ENCODE measurements at regions not wholly inside any gene's neighbourhood (a gene's known extent, or its start where the extent isn't known, plus 50 kb on each side); places are given as distances from the start of the nearest gene placed in this dataset.

GRCh38 chr16:16890964-16891363 lies 512.0 kb downstream of the NPIPA7 start:
- Histone ChIP-seq H3K4me1 (ENCODE audit: control insufficient read depth, insufficient read depth, low read length) (no peaks in the 10 kb centered on the region), H3K27ac (ENCODE audit: extremely low read depth, low read depth, low read length) (no peak overlapping the region), H3K36me3 (ENCODE audit: control insufficient read depth in 2 of 2, insufficient read depth in 1 of 2, low read length in 2 of 2) (no peaks in the 10 kb centered on the region), H3K9me3 (ENCODE audit: control insufficient read depth, insufficient read depth, low read depth, low read length) (no peaks in the 10 kb centered on the region), H3K4me3 (ENCODE audit: low read depth, low read length) (no peak overlapping the region)
- TF ChIP-seq ZSCAN4 (tag by site-specific recombination; IDR thresholded peaks at IDR 0.05) = no peak
- TF ChIP-seq PBX3 (CRISPR knock-in tag; IDR thresholded peaks at IDR 0.05) = no peak
- TF ChIP-seq ZNF394 (tag by site-specific recombination; IDR thresholded peaks at IDR 0.05; ENCODE audit: borderline replicate concordance) = no peak
- ChIA-PET POLR2A (no interaction called here), CTCF (interaction anchor here (0.6 kb wide), 1 partner anchor 357 kb away, joined by 3 read pairs; no protein-coding TSS in a partner anchor)

DNA sequence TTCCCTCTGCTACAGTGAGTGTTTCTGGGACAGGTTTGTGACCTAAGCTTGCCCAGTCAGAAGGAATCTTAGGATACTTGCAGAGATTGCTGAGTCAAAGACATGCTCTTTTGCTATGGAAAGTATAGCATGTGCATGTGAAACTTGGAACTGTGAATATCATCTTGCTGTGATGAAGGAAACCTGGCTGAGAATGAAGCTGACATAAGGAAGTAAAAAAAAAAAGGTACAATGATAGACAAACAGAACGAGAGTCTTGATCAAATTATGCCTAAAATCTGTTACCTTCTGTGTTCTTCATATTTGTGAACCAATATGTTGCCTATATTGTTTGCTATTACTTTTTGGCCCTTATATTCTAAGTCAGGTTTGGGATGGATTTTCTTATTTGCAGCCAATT lies 525.7 kb downstream of the NPIPA7 start:
- CTCF ChIA-PET = no interaction called here

More for the DNA sequence above, 525.7 kb downstream of the NPIPA7 start:
- no peak overlapping the region for H3K4me3 ChIP-seq (ENCODE audit: low read depth, low read length)
- H3K36me3 ChIP-seq (ENCODE audit: control insufficient read depth in 2 of 2, insufficient read depth in 1 of 2, low read length in 2 of 2) = no peaks in the 10 kb centered on the region
- H3K9me3 ChIP-seq (ENCODE audit: control insufficient read depth, insufficient read depth, low read depth, low read length) = no peaks in the 10 kb centered on the region
- H3K27ac ChIP-seq (ENCODE audit: extremely low read depth, low read depth, low read length) = no peak overlapping the region
- TF ChIP-seq, protein P1, sequence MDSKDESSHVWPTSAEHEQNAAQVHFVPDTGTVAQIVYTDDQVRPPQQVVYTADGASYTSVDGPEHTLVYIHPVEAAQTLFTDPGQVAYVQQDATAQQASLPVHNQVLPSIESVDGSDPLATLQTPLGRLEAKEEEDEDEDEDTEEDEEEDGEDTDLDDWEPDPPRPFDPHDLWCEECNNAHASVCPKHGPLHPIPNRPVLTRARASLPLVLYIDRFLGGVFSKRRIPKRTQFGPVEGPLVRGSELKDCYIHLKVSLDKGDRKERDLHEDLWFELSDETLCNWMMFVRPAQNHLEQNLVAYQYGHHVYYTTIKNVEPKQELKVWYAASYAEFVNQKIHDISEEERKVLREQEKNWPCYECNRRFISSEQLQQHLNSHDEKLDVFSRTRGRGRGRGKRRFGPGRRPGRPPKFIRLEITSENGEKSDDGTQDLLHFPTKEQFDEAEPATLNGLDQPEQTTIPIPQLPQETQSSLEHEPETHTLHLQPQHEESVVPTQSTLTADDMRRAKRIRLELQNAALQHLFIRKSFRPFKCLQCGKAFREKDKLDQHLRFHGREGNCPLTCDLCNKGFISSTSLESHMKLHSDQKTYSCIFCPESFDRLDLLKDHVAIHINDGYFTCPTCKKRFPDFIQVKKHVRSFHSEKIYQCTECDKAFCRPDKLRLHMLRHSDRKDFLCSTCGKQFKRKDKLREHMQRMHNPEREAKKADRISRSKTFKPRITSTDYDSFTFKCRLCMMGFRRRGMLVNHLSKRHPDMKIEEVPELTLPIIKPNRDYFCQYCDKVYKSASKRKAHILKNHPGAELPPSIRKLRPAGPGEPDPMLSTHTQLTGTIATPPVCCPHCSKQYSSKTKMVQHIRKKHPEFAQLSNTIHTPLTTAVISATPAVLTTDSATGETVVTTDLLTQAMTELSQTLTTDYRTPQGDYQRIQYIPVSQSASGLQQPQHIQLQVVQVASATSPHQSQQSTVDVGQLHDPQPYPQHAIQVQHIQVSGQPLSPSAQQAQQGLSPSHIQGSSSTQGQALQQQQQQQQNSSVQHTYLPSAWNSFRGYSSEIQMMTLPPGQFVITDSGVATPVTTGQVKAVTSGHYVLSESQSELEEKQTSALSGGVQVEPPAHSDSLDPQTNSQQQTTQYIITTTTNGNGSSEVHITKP (tag by site-specific recombination; IDR thresholded peaks at IDR 0.05) = no peak
- no peak for TF ChIP-seq ZSCAN30 (tag by site-specific recombination; IDR thresholded peaks at IDR 0.05)
- TF ChIP-seq ZBTB10 (tag by site-specific recombination; IDR thresholded peaks at IDR 0.05) = no peak
- no peak for TF ChIP-seq KLF8 (tag by site-specific recombination; IDR thresholded peaks at IDR 0.05)
- TF ChIP-seq ZNF658 (tag by site-specific recombination; IDR thresholded peaks at IDR 0.05) = no peak
- TF ChIP-seq ZNF660 (tag by site-specific recombination; IDR thresholded peaks at IDR 0.05) = no peak
- TF ChIP-seq ZNF114 (tag by site-specific recombination; IDR thresholded peaks at IDR 0.05) = no peak
- no peak for TF ChIP-seq ZNF121 (tag by site-specific recombination; IDR thresholded peaks at IDR 0.05)
- no peak for TF ChIP-seq ZSCAN4 (tag by site-specific recombination; IDR thresholded peaks at IDR 0.05)
- TF ChIP-seq ZSCAN16 (tag by site-specific recombination; IDR thresholded peaks at IDR 0.05) = no peak
- no peak for TF ChIP-seq ZFP3 (tag by site-specific recombination; IDR thresholded peaks at IDR 0.05; ENCODE audit: low read depth)
- TF ChIP-seq, protein P2, sequence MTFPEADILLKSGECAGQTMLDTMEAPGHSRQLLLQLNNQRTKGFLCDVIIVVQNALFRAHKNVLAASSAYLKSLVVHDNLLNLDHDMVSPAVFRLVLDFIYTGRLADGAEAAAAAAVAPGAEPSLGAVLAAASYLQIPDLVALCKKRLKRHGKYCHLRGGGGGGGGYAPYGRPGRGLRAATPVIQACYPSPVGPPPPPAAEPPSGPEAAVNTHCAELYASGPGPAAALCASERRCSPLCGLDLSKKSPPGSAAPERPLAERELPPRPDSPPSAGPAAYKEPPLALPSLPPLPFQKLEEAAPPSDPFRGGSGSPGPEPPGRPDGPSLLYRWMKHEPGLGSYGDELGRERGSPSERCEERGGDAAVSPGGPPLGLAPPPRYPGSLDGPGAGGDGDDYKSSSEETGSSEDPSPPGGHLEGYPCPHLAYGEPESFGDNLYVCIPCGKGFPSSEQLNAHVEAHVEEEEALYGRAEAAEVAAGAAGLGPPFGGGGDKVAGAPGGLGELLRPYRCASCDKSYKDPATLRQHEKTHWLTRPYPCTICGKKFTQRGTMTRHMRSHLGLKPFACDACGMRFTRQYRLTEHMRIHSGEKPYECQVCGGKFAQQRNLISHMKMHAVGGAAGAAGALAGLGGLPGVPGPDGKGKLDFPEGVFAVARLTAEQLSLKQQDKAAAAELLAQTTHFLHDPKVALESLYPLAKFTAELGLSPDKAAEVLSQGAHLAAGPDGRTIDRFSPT (tag by site-specific recombination; IDR thresholded peaks at IDR 0.05) = no peak
- no peak for TF ChIP-seq ZNF623 (tag by site-specific recombination; IDR thresholded peaks at IDR 0.05)
- TF ChIP-seq ZNF654 (tag by site-specific recombination; IDR thresholded peaks at IDR 0.05; ENCODE audit: low read depth) = no peak
- no peak for TF ChIP-seq ZNF155 (tag by site-specific recombination; IDR thresholded peaks at IDR 0.05)
- TF ChIP-seq ZNF416 (tag by site-specific recombination; IDR thresholded peaks at IDR 0.05) = no peak
- POLR2A ChIA-PET = no interaction called here
- no peaks in the 10 kb centered on the region for H3K4me1 ChIP-seq (ENCODE audit: control insufficient read depth, insufficient read depth, low read length)

Data from HEK293 (cell line).